ENCODE measurements at regions not wholly inside any gene's neighbourhood (a gene's known extent, or its start where the extent isn't known, plus 50 kb on each side); places are given as distances from the start of the nearest gene placed in this dataset.

GRCh38 chr4:106816496-106816895 is 219.6 kb downstream of the DKK2 start:
- H3K36me3 ChIP-seq, result no peaks in the 10 kb centered on the region
- 86% methylated on average over 1 of the region's 1 CpG for WGBS

GRCh38 chr4:106810122-106810521 is 226.0 kb downstream of the DKK2 start:
- H3K36me3 ChIP-seq, result no peaks in the 10 kb centered on the region
- H3K27ac ChIP-seq, result no peak overlapping the region
- DNase-seq (ENCODE audit: low spot score in 2 of 2), result no peak
- no peaks in the 10 kb centered on the region for H3K27me3 ChIP-seq
- H3K4me3 ChIP-seq, result no peak overlapping the region
- TF ChIP-seq EP300 (IDR thresholded peaks at IDR 0.05), result no peak
- TF ChIP-seq, protein P1, sequence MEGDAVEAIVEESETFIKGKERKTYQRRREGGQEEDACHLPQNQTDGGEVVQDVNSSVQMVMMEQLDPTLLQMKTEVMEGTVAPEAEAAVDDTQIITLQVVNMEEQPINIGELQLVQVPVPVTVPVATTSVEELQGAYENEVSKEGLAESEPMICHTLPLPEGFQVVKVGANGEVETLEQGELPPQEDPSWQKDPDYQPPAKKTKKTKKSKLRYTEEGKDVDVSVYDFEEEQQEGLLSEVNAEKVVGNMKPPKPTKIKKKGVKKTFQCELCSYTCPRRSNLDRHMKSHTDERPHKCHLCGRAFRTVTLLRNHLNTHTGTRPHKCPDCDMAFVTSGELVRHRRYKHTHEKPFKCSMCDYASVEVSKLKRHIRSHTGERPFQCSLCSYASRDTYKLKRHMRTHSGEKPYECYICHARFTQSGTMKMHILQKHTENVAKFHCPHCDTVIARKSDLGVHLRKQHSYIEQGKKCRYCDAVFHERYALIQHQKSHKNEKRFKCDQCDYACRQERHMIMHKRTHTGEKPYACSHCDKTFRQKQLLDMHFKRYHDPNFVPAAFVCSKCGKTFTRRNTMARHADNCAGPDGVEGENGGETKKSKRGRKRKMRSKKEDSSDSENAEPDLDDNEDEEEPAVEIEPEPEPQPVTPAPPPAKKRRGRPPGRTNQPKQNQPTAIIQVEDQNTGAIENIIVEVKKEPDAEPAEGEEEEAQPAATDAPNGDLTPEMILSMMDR (IDR thresholded peaks at IDR 0.05), result no peak
- no peaks in the 10 kb centered on the region for H3K4me1 ChIP-seq
- H3K9me3 ChIP-seq, result no peaks in the 10 kb centered on the region

More at GRCh38 chr4:106816496-106816895, 219.6 kb downstream of the DKK2 start:
- Histone ChIP-seq H3K27ac (no peak overlapping the region), H3K27me3 (no peaks in the 10 kb centered on the region), H3K4me1 (no peaks in the 10 kb centered on the region), H3K9me3 (no peaks in the 10 kb centered on the region), H3K4me3 (no peak overlapping the region)
- DNase-seq (ENCODE audit: low spot score in 2 of 2), result no peak
- TF ChIP-seq POLR2AphosphoS5 (IDR thresholded peaks at IDR 0.05), result no peak
- TF ChIP-seq POLR2A (IDR thresholded peaks at IDR 0.05), result no peak
- TF ChIP-seq, protein P1 (IDR thresholded peaks at IDR 0.05), result no peak
- TF ChIP-seq EP300 (IDR thresholded peaks at IDR 0.05), result no peak

DNA sequence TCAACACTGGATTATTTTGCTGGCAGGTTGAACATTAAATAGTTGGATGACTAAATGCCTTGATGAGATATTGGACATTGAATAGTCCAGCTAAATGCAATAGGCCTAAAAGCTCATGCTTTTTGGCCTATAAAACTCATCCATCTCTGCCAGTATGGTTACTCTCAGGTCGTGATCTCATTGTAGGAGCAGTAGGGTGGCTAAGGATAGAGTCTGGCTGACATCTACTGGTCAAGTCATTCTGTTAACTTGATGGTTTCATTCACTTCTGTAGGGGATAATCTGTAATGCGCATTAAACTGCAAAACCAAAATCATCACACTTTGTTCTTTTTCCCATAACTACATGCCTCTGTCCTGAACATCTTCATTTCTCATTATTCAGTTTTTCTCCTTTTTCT is 227.0 kb downstream of the DKK2 start:
- Histone ChIP-seq H3K27me3 (no peaks in the 10 kb centered on the region), H3K27ac (no peak overlapping the region), H3K4me3 (no peak overlapping the region), H3K9me3 (no peaks in the 10 kb centered on the region), H3K4me1 (no peaks in the 10 kb centered on the region), H3K36me3 (no peaks in the 10 kb centered on the region)
- 47% methylated on average over 2 of the region's 2 CpGs for WGBS
- TF ChIP-seq POLR2A (IDR thresholded peaks at IDR 0.05), result no peak
- TF ChIP-seq, protein P1 (IDR thresholded peaks at IDR 0.05), result no peak
- TF ChIP-seq EP300 (IDR thresholded peaks at IDR 0.05), result no peak
- TF ChIP-seq POLR2AphosphoS5 (IDR thresholded peaks at IDR 0.05), result no peak
- no peak for DNase-seq (ENCODE audit: low spot score in 2 of 2)

DNA sequence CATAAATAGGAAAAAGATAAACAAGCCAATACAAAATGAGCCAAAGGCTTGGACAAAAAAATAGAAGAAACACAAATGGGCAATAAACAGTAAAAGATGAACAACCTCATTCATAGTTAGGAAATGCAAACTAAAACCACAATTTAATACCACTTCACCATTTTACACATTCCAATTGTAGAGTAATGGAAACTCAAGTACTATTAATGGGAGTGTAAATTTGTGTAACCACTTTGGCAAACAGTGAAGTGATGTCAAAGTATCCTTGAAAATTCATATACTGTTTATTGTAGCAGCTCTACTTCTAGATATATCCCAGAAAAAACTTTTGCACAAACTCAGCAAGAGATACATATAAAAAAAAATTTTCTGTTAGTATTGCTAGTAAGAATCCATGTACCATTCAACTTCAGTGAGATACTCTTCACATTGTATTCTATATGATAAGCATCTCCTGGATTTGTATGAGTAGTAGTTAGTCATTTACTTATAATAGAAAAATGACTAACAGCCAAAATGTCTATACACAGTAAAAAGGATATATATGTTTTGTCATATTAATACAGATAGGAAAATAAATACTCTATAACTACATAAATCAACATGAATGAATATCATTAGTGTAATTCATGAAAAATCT is 229.8 kb downstream of the DKK2 start:
- Histone ChIP-seq H3K9me3 (no peaks in the 10 kb centered on the region), H3K4me1 (no peaks in the 10 kb centered on the region), H3K27ac (no peak overlapping the region), H3K36me3 (no peaks in the 10 kb centered on the region), H3K27me3 (no peaks in the 10 kb centered on the region), H3K4me3 (no peak overlapping the region)
- no peak for TF ChIP-seq EP300 (IDR thresholded peaks at IDR 0.05)
- TF ChIP-seq, protein P1 (IDR thresholded peaks at IDR 0.05), result no peak
- TF ChIP-seq POLR2A (IDR thresholded peaks at IDR 0.05), result no peak
- TF ChIP-seq POLR2AphosphoS5 (IDR thresholded peaks at IDR 0.05), result no peak
- no peak for DNase-seq (ENCODE audit: low spot score in 2 of 2)

- Histone ChIP-seq H3K36me3 (no peaks in the 10 kb centered on the region), H3K27me3 (no peaks in the 10 kb centered on the region), H3K9me3 (no peaks in the 10 kb centered on the region), H3K4me3 (no peak overlapping the region), H3K4me1 (no peaks in the 10 kb centered on the region), H3K27ac (no peak overlapping the region)
- no peak for DNase-seq (ENCODE audit: low spot score in 2 of 2)
- WGBS, result 74% methylated on average over 1 of the region's 1 CpG
- TF ChIP-seq, protein P1 (IDR thresholded peaks at IDR 0.05), result no peak
- TF ChIP-seq POLR2AphosphoS5 (IDR thresholded peaks at IDR 0.05) (no peak), EP300 (IDR thresholded peaks at IDR 0.05) (no peak), POLR2A (IDR thresholded peaks at IDR 0.05) (no peak)
These were observed 233.0 kb downstream of the DKK2 start for GRCh38 chr4:106803083-106803482.

All from suprapubic skin (tissue), 4 donors.